Stimulated activated naive CD4-positive, alpha-beta T cell (primary cell): ENCODE measurements at regions not wholly inside any gene's neighbourhood (a gene's known extent, or its start where the extent isn't known, plus 50 kb on each side); places are given as distances from the start of the nearest gene placed in this dataset.
"Not testable (repeated sequence)": the region's sequence is repeated elsewhere in the genome, so short reads cannot be mapped to it uniquely, and the experiment has no call there.

Experiments used
- DNase-seq, 6 experiments: peaks; one replicate each; lab custom pipeline; 2025; lab: John Stamatoyannopoulos, UW

DNA sequence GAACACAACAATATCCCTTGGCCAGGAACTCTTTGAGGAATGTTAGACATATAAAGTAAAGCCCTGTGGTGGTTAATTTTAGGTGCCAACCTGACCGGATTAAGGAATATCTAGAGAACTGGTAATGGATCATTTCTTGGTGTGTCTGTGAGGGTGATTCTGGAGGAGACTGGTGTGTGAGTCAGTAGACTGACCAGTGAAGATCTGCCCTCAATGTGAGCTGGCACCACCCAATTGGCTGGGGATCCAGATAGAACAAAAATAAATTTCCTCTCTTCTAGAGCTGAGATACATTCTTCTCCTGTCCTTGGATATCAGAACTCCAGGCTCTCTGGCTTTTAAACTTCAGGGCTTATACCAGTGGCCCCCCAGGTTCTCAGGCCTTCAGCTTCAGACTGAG lies 56.2 kb upstream of the TNPO1 start:
- DNase-seq, result no peak

DNA sequence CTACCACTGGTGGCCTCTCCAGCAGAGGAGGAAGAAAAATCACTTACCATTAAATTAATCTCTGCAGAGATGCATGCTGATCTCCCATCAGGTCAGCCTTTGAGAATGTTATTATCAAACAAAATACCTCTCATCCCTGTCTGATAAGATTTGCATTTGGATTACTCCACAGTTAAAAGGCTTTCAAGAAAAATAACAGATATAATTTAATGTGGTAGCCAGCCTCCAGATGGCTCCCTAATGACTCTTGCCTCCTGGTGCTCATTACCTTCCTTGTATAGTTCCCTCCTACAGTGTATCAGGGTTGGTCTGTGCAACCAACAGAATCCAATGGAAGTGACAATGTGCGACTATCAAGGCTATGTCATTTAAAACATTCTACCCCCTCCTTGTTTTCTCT lies 63.6 kb upstream of the TNPO1 start:
- DNase-seq, result no peak

GRCh38 chr5:72749362-72749997 lies 67.0 kb upstream of the TNPO1 start:
- DNase-seq, result no peak

DNA sequence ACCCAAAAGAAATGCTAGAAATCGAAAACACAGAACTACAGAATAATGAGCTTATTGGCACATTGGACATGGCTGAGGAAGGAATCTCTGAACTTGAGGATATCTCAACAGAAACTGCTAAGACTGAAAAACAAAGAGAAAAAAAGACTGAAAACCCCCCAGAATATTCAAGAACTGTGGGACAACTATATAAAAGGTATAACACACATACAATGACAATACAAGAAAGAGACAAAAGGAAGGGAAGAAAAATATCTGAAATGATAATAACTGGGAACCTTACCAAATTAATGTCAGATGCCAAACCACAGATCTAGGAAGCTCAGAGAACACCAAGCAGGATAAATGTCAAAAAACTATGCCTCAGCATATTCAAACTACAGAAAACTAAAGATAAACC lies 68.6 kb upstream of the TNPO1 start:
- DNase-seq, result no peak

- DNase-seq, result no peak
Observed at GRCh38 chr5:72746736-72747135, 69.7 kb upstream of the TNPO1 start.

- DNase-seq, result no peak
Observed at GRCh38 chr5:72744136-72744535, 72.3 kb upstream of the TNPO1 start.

GRCh38 chr5:72741805-72742204 lies 74.7 kb upstream of the TNPO1 start:
- no peak for DNase-seq

DNA sequence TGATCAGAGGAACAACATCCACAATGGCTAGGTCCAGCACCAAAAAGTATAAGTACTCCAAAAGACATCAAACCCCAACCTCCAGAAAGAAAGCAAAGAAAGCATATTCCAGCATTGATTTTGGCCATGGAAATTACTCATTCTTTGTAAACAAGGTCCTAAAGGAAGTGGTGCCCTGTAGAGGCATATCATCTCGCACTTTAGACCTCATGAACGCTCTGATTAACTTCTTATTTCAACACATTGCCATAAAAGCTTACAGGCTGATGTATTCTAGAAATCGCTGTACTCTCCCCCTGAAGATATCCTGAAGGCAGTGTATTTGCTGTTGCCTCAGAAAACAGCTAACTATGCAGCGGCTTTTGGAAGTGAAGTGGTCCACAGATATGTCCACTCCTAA lies 82.7 kb upstream of the TNPO1 start:
- DNase-seq, result no peak

DNA sequence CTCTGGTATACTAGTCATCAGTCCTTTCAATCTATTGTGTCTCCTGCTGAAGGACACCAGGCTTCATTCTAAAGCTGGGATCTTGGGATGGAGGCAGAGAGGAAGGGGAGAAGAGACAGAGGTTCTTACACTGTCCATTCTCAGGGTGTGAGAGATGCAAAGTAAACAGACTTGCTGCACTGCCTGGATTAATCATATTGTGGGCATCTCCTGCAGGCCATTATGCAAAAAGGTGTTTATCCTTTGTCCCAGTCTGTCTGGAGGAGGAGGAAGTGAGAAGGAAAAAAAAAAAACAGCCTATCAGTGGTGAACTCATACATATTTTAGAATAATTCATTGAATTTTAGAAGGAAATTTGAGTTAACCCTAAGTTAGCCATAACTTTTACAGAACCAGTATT lies 92.9 kb upstream of the TNPO1 start:
- no peak for DNase-seq

- DNase-seq, result no peak
Observed at GRCh38 chr5:72722792-72723452, 93.5 kb upstream of the TNPO1 start.

DNA sequence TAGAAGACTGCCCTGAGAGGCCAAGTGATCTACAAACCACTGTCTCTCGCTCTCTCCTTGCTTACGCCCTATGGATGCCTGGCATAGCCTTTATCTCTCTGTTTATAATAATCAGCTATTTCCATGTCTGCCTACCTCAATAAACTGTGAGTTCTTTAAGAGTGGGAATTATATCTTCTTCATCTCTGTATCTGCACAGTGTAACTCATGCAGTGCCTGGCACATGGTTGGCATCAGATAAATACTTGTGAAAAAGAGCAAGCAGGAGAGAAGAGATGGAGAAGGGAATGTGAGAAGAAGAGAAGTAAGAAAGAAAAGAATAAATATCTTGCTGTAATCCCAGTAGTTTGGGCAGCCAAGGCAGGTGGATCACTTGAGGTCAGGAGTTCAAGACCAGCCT lies 94.6 kb upstream of the TNPO1 start:
- DNase-seq, result no peak

DNA sequence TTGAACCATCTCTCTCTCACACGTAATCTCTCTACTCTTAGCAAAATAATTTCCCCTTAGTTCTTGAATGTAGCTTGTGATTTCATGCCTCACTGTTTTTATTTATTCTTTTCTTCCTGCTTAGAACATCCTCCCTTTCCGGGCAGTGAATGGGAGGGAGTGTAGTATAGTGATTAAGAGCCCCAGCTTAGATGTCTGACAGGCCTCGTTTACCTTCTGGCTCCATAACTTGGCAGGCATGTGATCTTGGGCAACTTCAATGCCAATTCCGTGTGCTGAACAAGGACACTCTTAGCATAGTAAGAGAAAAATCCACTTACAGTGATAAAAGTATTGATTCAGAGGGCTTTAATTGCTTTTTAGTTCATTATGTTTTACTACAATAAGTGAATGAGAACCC lies 96.3 kb upstream of the TNPO1 start:
- DNase-seq, result no peak

- no peak for DNase-seq
Observed at GRCh38 chr5:72711351-72711750, 105.1 kb upstream of the TNPO1 start.

- no peak for DNase-seq
Observed at GRCh38 chr5:72709341-72709740, 107.1 kb upstream of the TNPO1 start.

DNA sequence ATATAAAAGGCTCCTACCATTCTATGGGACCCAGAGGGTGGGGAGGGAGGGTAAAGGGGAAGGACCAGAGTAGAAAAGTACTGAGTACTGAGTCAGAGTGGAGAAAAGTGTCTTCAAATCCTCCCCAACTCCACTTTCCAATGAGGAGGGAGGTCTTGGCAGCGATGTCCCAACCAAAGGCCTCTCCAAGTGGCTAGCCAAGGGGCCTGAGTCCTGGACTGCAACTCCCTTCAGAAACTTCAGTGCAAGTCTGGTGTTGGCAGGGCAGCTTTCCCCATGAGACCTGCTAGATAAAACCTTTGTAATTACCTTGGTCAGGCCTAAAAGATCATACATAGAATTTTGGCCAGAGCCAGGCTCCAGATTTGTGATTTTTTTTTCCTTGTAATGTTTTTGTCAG lies 111.3 kb upstream of the TNPO1 start:
- DNase-seq, result no peak

GRCh38 chr5:72703876-72704275 lies 112.6 kb upstream of the TNPO1 start:
- no peak for DNase-seq

GRCh38 chr5:72702881-72703434 lies 113.5 kb upstream of the TNPO1 start:
- no peak for DNase-seq

GRCh38 chr5:72702105-72702504 lies 114.4 kb upstream of the TNPO1 start:
- DNase-seq, result not testable (repeated sequence)

- no peak for DNase-seq
Observed at GRCh38 chr5:72698481-72698880, 118.0 kb upstream of the TNPO1 start.

DNA sequence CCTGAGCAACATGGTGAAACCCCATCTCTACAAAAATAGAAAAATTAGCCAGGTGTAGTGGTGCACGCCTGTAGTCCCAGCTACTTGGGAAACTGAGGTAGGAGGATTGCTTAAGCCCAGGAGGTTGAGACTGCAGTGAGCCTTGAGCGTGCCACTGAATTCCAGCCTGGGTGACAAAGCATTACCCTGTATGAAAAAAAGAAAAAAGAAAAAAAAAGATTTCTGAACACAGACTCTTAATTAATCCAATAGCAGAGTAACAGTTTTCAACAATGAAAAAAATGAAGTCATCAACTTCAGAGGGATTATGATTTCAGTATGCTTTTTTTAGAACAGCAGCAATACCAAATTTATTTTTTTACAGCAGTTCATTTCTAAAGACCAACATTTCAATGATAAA lies 118.8 kb upstream of the TNPO1 start:
- DNase-seq, result no peak

DNA sequence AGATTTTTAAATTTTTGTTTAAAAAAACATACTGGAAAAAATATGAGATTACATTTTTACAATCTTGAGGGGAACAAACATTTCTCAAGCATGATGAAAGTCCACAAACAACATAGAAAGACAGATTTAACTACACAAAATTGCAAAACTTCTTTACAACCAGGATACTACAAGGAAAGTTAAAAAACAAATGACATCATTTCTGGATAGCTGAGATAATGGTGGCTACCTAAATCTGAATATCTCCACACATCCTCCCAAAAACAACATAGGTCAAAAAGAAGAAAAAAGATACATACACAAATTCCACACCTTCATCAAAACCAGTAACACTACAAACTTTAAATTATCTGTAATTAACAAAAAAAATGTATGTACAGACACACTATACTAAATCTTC lies 120.8 kb upstream of the TNPO1 start:
- no peak for DNase-seq

DNA sequence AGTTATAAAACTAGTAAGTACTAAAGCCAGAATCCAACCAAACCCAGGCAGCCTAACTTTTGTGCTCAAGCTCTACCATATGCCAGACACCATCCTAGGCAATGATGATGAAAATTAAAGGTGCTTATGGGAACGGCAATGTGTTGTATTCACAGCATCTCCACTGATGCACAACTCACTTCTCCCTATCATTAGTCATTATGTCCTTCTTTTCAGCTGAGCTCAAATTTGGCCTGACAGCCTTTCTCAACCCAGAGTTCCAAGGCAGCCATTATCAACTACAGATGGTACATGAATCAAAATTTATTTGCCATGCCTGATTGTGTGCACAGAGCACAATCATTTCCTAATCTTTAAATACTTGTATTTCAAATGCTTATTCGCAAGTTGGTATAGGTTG lies 121.6 kb upstream of the TNPO1 start:
- DNase-seq, result no peak

- DNase-seq, result no peak
Observed at GRCh38 chr5:72693546-72694205, 122.8 kb upstream of the TNPO1 start.
